GM23338 (cell line): ENCODE measurements at regions not wholly inside any gene's neighbourhood (a gene's known extent, or its start where the extent isn't known, plus 50 kb on each side); places are given as distances from the start of the nearest gene placed in this dataset.

Experiments
- ATAC-seq: fragments of 200-7000 bp; cut with Tn5 transposase; 3 replicates; pipeline ENCODE4 v1.9.1; 2020
- DNase-seq: peaks from one replicate; pipeline ENCODE4 v3.0.0-alpha.2; 2015; ENCODE audit warnings: low spot score
- H2AFZ ChIP-seq: fragments of 200-600 bp; sonication (generic); 2 replicates; pipeline ENCODE4 v1.8.0; 2016; ENCODE audit warnings: antibody characterized with exemption, mild to moderate bottlenecking, moderate library complexity
- H3F3A ChIP-seq: fragments of 200-600 bp; sonication (generic); replicated peaks from 2 replicates; pipeline ENCODE4 v1.8.0; 2017; ENCODE audit warnings: antibody characterized with exemption, mixed run types, low read depth
- H3K27ac ChIP-seq: fragments of 200-600 bp; sonication (generic); 2 replicates; pipeline ENCODE4 v1.6.1; 2016; ENCODE audit warnings: low read depth
- H3K27me3 ChIP-seq: fragments of 200-600 bp; sonication (generic); 2 replicates; pipeline ENCODE4 v1.8.0; 2016; ENCODE audit warnings: mild to moderate bottlenecking, mixed run types, moderate library complexity; ENCODE audit not compliant: insufficient read depth
- H3K36me3 ChIP-seq: fragments of 200-600 bp; sonication (generic); 2 replicates; pipeline ENCODE4 v1.8.0; 2016; ENCODE audit warnings: mild to moderate bottlenecking; ENCODE audit not compliant: insufficient read depth
- H3K4me1 ChIP-seq: fragments of 200-600 bp; sonication (generic); 2 replicates; pipeline ENCODE4 v1.8.0; 2016; ENCODE audit warnings: mild to moderate bottlenecking, moderate library complexity; ENCODE audit not compliant: insufficient read depth
- H3K4me2 ChIP-seq: fragments of 200-600 bp; sonication (generic); 2 replicates; pipeline ENCODE4 v1.7.1; 2017; ENCODE audit warnings: mixed run types
- H3K4me3 ChIP-seq: fragments of 200-600 bp; sonication (generic); 2 replicates; pipeline ENCODE4 v1.6.1; 2016; ENCODE audit warnings: mixed run types
- H3K79me2 ChIP-seq: fragments of 200-600 bp; sonication (generic); replicated peaks from 2 replicates; pipeline ENCODE4 v1.8.0; 2017; ENCODE audit warnings: mild to moderate bottlenecking; ENCODE audit not compliant: insufficient read depth
- H3K9me2 ChIP-seq: fragments of 200-600 bp; sonication (generic); 2 replicates; pipeline ENCODE4 v1.8.0; 2017; ENCODE audit not compliant: insufficient read depth
- H4K20me1 ChIP-seq: fragments of 200-600 bp; sonication (generic); replicated peaks from 2 replicates; pipeline ENCODE4 v1.8.0; 2017; ENCODE audit warnings: mild to moderate bottlenecking; ENCODE audit not compliant: insufficient read depth
- H3K27ac Mint-ChIP-seq: 2 replicates; pipeline ENCODE4 v1.8.0; 2020; ENCODE audit warnings: inconsistent platforms, mild to moderate bottlenecking, moderate library complexity, mixed read lengths
- H3K27me3 Mint-ChIP-seq: 3 replicates; pipeline ENCODE4 v1.8.0; 2022; ENCODE audit warnings: low read depth, mild to moderate bottlenecking, moderate library complexity, mixed read lengths, inconsistent platforms; ENCODE audit not compliant: insufficient read depth, poor library complexity
- H3K36me3 Mint-ChIP-seq: 3 replicates; pipeline ENCODE4 v1.8.0; 2021; ENCODE audit warnings: low read depth, mild to moderate bottlenecking, inconsistent platforms, moderate library complexity, mixed read lengths
- H3K4me1 Mint-ChIP-seq: 3 replicates; pipeline ENCODE4 v1.8.0; 2020; ENCODE audit warnings: mild to moderate bottlenecking, inconsistent platforms, mixed read lengths
- H3K4me3 Mint-ChIP-seq: 3 replicates; pipeline ENCODE4 v1.8.0; 2021; ENCODE audit warnings: moderate library complexity, mild to moderate bottlenecking, inconsistent platforms, mixed read lengths
- H3K9me3 Mint-ChIP-seq: 3 replicates; pipeline ENCODE4 v1.8.0; 2020; ENCODE audit warnings: moderate library complexity, mild to moderate bottlenecking, inconsistent platforms, mixed read lengths
- CREB1 ChIP-seq: fragments of 250-450 bp; sonication (Bioruptor Pico); IDR thresholded peaks from 2 replicates; pipeline ENCODE4 v1.5.0; 2020; ENCODE audit warnings: low read depth, mild to moderate bottlenecking, moderate library complexity
- CTCF ChIP-seq, 2 experiments: fragments of 200-600 bp in 1 of 2; sonication (generic) in 1 of 2; conservative IDR thresholded peaks; 2 replicates each; pipeline versions ENCODE4 v1.5.1 to v1.6.1; 2016 to 2017; ENCODE audit warnings: antibody characterized with exemption in 2 of 2, low read depth in 2 of 2, mild to moderate bottlenecking in 2 of 2, moderate library complexity in 1 of 2
- EZH2 ChIP-seq: fragments of 200-600 bp; sonication (generic); IDR thresholded peaks from one replicate; pipeline ENCODE4 v1.8.0; 2017; ENCODE audit warnings: antibody characterized with exemption, mild to moderate bottlenecking, low read depth; ENCODE audit not compliant: unreplicated experiment
- EZH2phosphoT487 ChIP-seq: fragments of 200-600 bp; sonication (generic); IDR thresholded peaks from one replicate; pipeline ENCODE4 v1.8.1; 2018; ENCODE audit warnings: antibody characterized with exemption; ENCODE audit not compliant: unreplicated experiment
- JUNB ChIP-seq: IDR thresholded peaks from one replicate; pipeline ENCODE4 v1.6.1; 2016; ENCODE audit warnings: antibody characterized with exemption; ENCODE audit not compliant: unreplicated experiment
- NANOG ChIP-seq: IDR thresholded peaks from 2 replicates; pipeline ENCODE4 v1.6.1; 2016; ENCODE audit warnings: antibody characterized with exemption, borderline replicate concordance
- POLR2AphosphoS5 ChIP-seq: IDR thresholded peaks from 2 replicates; pipeline ENCODE4 v1.6.1; 2016; ENCODE audit warnings: antibody characterized with exemption, low read depth
- ZNF114 ChIP-seq: fragments of 250-450 bp; sonication (Bioruptor Pico); IDR thresholded peaks from 2 replicates; pipeline ENCODE4 v1.5.0; 2020; ENCODE audit warnings: mild to moderate bottlenecking, moderate library complexity
- ZNF331 ChIP-seq: fragments of 250-450 bp; sonication (Bioruptor Pico); IDR thresholded peaks from 2 replicates; pipeline ENCODE4 v1.5.0; 2020; ENCODE audit warnings: low read depth, mild to moderate bottlenecking, moderate library complexity
- ZNF462 ChIP-seq: fragments of 250-450 bp; sonication (Bioruptor Pico); IDR thresholded peaks from 2 replicates; pipeline ENCODE4 v1.5.0; 2020; ENCODE audit warnings: mild to moderate bottlenecking, moderate library complexity
- TF ChIP-seq, protein P1 (sequence below): IDR thresholded peaks from 2 replicates; pipeline ENCODE4 v1.6.1; 2016; ENCODE audit warnings: antibody characterized with exemption
- TF ChIP-seq, protein P2 (sequence below): IDR thresholded peaks from one replicate; pipeline ENCODE4 v1.6.1; 2018; ENCODE audit warnings: antibody characterized with exemption; ENCODE audit not compliant: unreplicated experiment

DNA sequence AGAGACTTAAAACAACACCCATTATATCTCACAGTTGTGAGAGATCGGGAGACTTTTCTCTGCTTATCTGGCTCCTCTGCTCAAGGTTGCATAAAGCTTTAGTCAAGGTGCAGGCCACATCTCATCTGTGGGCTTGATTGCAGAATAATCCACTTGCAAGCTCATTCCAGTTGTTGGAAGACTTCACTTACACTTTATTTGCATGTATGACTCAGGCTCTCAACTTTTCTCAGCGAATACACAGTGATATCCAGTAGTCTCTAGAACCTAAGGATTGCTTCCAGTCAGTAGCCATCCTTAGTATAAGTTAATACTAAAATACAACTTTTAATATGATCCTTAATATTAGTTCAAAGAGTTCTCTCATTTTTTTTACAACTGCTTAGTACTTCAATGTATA lies 435.5 kb upstream of the NRG3 start:
- 0 out of 3 replicates have a peak, but pooled peaks cover 4% of the 10 kb centered on the region for H3K9me3 Mint-ChIP-seq
- Histone ChIP-seq H3K27me3 (no peaks in the 10 kb centered on the region), H3K27ac (no peak overlapping the region), H3K9me2 (no peaks in the 10 kb centered on the region), H3K4me3 (no peak overlapping the region), H3K79me2 (no peaks in the 10 kb centered on the region), H3K4me2 (no peak overlapping the region), H3F3A (no peaks in the 10 kb centered on the region), H3K4me1 (no peaks in the 10 kb centered on the region), H4K20me1 (no peaks in the 10 kb centered on the region), H2AFZ (no peak overlapping the region), H3K36me3 (no peaks in the 10 kb centered on the region)
- ATAC-seq, result no peak
- no peak for TF ChIP-seq NANOG
- TF ChIP-seq ZNF114 (CRISPR knock-in tag), result no peak
- TF ChIP-seq ZNF462 (CRISPR knock-in tag), result no peak
- no peak for TF ChIP-seq POLR2AphosphoS5
- no peak for TF ChIP-seq JUNB
- TF ChIP-seq, protein P1, sequence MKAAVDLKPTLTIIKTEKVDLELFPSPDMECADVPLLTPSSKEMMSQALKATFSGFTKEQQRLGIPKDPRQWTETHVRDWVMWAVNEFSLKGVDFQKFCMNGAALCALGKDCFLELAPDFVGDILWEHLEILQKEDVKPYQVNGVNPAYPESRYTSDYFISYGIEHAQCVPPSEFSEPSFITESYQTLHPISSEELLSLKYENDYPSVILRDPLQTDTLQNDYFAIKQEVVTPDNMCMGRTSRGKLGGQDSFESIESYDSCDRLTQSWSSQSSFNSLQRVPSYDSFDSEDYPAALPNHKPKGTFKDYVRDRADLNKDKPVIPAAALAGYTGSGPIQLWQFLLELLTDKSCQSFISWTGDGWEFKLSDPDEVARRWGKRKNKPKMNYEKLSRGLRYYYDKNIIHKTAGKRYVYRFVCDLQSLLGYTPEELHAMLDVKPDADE, result no peak
- no peak for TF ChIP-seq EZH2
- TF ChIP-seq EZH2phosphoT487, result no peak
- no peak for TF ChIP-seq CREB1 (CRISPR knock-in tag)
- TF ChIP-seq, protein P2, sequence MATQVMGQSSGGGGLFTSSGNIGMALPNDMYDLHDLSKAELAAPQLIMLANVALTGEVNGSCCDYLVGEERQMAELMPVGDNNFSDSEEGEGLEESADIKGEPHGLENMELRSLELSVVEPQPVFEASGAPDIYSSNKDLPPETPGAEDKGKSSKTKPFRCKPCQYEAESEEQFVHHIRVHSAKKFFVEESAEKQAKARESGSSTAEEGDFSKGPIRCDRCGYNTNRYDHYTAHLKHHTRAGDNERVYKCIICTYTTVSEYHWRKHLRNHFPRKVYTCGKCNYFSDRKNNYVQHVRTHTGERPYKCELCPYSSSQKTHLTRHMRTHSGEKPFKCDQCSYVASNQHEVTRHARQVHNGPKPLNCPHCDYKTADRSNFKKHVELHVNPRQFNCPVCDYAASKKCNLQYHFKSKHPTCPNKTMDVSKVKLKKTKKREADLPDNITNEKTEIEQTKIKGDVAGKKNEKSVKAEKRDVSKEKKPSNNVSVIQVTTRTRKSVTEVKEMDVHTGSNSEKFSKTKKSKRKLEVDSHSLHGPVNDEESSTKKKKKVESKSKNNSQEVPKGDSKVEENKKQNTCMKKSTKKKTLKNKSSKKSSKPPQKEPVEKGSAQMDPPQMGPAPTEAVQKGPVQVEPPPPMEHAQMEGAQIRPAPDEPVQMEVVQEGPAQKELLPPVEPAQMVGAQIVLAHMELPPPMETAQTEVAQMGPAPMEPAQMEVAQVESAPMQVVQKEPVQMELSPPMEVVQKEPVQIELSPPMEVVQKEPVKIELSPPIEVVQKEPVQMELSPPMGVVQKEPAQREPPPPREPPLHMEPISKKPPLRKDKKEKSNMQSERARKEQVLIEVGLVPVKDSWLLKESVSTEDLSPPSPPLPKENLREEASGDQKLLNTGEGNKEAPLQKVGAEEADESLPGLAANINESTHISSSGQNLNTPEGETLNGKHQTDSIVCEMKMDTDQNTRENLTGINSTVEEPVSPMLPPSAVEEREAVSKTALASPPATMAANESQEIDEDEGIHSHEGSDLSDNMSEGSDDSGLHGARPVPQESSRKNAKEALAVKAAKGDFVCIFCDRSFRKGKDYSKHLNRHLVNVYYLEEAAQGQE, result no peak
- TF ChIP-seq CTCF (conservative IDR thresholded peaks at IDR 0.05; ENCODE audit: low read depth in 2 of 2), result no peak
- no peak for TF ChIP-seq ZNF331 (CRISPR knock-in tag)
- H3K4me3 Mint-ChIP-seq, result no peak overlapping the region
- no peak for DNase-seq
- H3K36me3 Mint-ChIP-seq, result peaks cover 5% of the 10 kb centered on the region; the same call in 1 of the 3 replicates
- H3K27me3 Mint-ChIP-seq, result no peaks in the 10 kb centered on the region
- H3K27ac Mint-ChIP-seq, result no peak overlapping the region
- H3K4me1 Mint-ChIP-seq, result peaks cover 3% of the 10 kb centered on the region; the same call in 1 of the 3 replicates
